HG03378 (cell line): ENCODE measurements at regions not wholly inside any gene's neighbourhood (a gene's known extent, or its start where the extent isn't known, plus 50 kb on each side); places are given as distances from the start of the nearest gene placed in this dataset.

Experiments
- ATAC-seq: cut with Tn5 transposase; IDR thresholded peaks from one replicate; pipeline ENCODE4 v1.9.1; 2021; ENCODE audit warnings: mild to moderate bottlenecking, moderate library complexity; ENCODE audit not compliant: unreplicated experiment

- no peak for ATAC-seq
Measured at GRCh38 chr5:128870923-128871322, 94.4 kb upstream of the SLC27A6 start.

GRCh38 chr5:128876569-128877382 is 88.5 kb upstream of the SLC27A6 start:
- ATAC-seq, result no peak

GRCh38 chr5:128877476-128877875 is 87.8 kb upstream of the SLC27A6 start:
- no peak for ATAC-seq

- no peak for ATAC-seq
Measured at GRCh38 chr5:128881502-128882018, 83.7 kb upstream of the SLC27A6 start.

GRCh38 chr5:128885649-128886255 is 79.5 kb upstream of the SLC27A6 start:
- ATAC-seq, result no peak

- ATAC-seq, result no peak
Measured at GRCh38 chr5:128895122-128895521, 70.2 kb upstream of the SLC27A6 start.

GRCh38 chr5:128896675-128897074 is 68.6 kb upstream of the SLC27A6 start:
- ATAC-seq, result no peak

GRCh38 chr5:128903550-128903949 is 61.7 kb upstream of the SLC27A6 start:
- no peak for ATAC-seq

GRCh38 chr5:128904805-128905567 is 60.3 kb upstream of the SLC27A6 start:
- no peak for ATAC-seq

- ATAC-seq, result peak; percentile 98
Measured at GRCh38 chr5:128905568-128906110, 59.6 kb upstream of the SLC27A6 start.

- ATAC-seq, result peak; percentile 88
Measured at GRCh38 chr5:128913551-128913950, 51.7 kb upstream of the SLC27A6 start.
